SH-SY5Y (cell line): ENCODE measurements at regions not wholly inside any gene's neighbourhood (a gene's known extent, or its start where the extent isn't known, plus 50 kb on each side); places are given as distances from the start of the nearest gene placed in this dataset.

ENCODE experiments used
- GATA2 ChIP-seq: IDR thresholded peaks from 2 replicates; pipeline ENCODE4 v1.6.1; 2011; ENCODE audit warnings: mild to moderate bottlenecking, low read depth, low read length
- GATA3 ChIP-seq: IDR thresholded peaks from 2 replicates; pipeline ENCODE4 v1.6.1; 2011; ENCODE audit warnings: low read depth, mild to moderate bottlenecking, low read length, moderate library complexity

GRCh38 chr21:28539623-28539988, 453.1 kb downstream of the LTN1 start:
- TF ChIP-seq GATA2 (no peak), GATA3 (no peak)
